GM12872 (cell line): ENCODE measurements at regions not wholly inside any gene's neighbourhood (a gene's known extent, or its start where the extent isn't known, plus 50 kb on each side); places are given as distances from the start of the nearest gene placed in this dataset.

ENCODE experiments used
- CTCF ChIP-seq: IDR thresholded peaks from 3 replicates; pipeline ENCODE4 v1.5.1; 2011; ENCODE audit warnings: low read depth, mild to moderate bottlenecking, low read length, moderate library complexity; ENCODE audit not compliant: insufficient read depth

GRCh38 chr2:183623227-183623626 lies 499.0 kb downstream of the NUP35 start:
- no peak for TF ChIP-seq CTCF

GRCh38 chr2:183630964-183631363 lies 506.7 kb downstream of the NUP35 start:
- no peak for TF ChIP-seq CTCF

- no peak for TF ChIP-seq CTCF
Measured at GRCh38 chr2:183656121-183656520, 531.9 kb downstream of the NUP35 start.

- no peak for TF ChIP-seq CTCF
Measured at GRCh38 chr2:183665425-183665824, 541.2 kb downstream of the NUP35 start.

- no peak for TF ChIP-seq CTCF
Measured at GRCh38 chr2:183666031-183666430, 541.8 kb downstream of the NUP35 start.

GRCh38 chr2:183671233-183671632 lies 547.0 kb downstream of the NUP35 start:
- no peak for TF ChIP-seq CTCF

GRCh38 chr2:183678908-183679307 lies 554.7 kb downstream of the NUP35 start:
- no peak for TF ChIP-seq CTCF

GRCh38 chr2:183680573-183680972 lies 556.3 kb downstream of the NUP35 start:
- no peak for TF ChIP-seq CTCF
